Activated CD8-positive, alpha-beta memory T cell treated with anti-CD3 and anti-CD28 coated beads for 36 hours (primary cell): ENCODE measurements at regions not wholly inside any gene's neighbourhood (a gene's known extent, or its start where the extent isn't known, plus 50 kb on each side); places are given as distances from the start of the nearest gene placed in this dataset.
"Not testable (repeated sequence)": the region's sequence is repeated elsewhere in the genome, so short reads cannot be mapped to it uniquely, and the experiment has no call there.

Source experiments
- CTCF ChIA-PET: fragments of 350-600 bp; sonication (Branson Sonifier 250); formaldehyde crosslinking; loops from one replicate; lab custom pipeline; 2021; ENCODE audit warnings: antibody characterized with exemption; lab: Charles Lee
- POLR2A ChIA-PET: fragments of 350-600 bp; sonication (Branson Sonifier 250); formaldehyde crosslinking; loops from one replicate; lab custom pipeline; 2021; ENCODE audit warnings: antibody characterized with exemption; lab: Charles Lee

DNA sequence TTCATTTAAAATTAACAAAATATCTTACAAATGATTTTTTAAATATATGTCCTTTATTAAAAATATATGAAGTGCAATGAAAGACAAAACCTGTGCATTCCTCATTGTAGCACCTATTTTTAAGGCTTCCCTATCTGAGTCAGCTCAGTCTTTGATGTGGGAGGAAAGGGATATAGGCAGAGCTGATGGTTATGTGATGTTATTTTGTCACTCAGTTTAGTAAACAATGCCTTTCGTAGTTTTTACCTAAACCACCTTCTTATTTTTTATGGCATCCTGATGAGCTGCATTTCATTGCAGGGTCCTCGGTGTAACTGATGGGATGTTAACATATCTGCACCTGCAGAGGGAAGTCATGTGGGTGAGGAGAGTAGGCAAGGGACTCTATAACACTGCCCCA, 58.9 kb upstream of the FRMD6 start:
- ChIA-PET CTCF (no interaction called here), POLR2A (no interaction called here)

DNA sequence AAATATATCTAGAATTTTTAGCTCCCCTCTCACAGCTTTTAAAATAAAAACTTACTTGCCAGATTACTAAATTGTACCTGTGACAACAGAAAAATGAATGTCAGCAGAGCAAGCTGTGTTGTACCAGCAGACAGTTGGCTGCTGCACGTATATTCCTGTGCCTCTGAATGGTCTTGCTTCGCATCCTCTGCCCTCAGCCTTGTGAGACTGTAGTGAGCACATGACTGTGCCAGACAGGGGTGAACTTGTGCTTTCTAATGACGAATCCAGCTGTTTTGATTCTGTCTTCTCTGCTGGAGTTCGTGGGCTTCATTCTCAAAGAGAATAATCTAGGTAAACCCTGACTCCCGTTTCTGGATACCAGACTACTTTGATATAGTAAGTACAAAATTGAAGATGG, 58.3 kb upstream of the FRMD6 start:
- POLR2A ChIA-PET, result no interaction called here
- CTCF ChIA-PET, result no interaction called here

DNA sequence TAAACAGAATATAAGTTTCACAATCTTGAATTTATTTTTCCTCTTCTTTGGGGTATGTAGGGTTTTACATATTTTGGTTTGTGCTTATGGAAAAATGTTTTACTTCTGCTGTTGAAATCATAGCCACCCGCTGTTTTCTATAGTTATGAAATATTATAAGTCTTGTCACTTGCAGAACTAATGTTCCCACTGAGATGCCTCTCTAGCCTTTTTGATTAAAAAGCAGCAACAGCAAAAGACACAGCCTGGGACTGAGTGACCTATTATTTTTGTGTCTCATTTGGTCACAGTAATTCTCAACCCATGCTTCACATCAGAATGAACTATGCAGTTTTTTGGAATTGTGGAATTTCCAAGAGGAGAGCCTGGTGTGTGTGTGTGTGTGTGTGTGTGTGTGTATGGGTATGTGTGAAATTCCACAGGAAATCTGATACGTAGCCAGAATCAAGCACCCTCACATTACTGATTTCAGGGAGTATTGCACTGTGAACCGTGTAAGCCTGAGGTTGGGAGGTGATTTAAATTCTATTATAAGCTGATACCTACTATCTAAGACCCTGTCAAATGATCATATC, 55.7 kb upstream of the FRMD6 start:
- CTCF ChIA-PET, result no interaction called here
- POLR2A ChIA-PET, result no interaction called here

DNA sequence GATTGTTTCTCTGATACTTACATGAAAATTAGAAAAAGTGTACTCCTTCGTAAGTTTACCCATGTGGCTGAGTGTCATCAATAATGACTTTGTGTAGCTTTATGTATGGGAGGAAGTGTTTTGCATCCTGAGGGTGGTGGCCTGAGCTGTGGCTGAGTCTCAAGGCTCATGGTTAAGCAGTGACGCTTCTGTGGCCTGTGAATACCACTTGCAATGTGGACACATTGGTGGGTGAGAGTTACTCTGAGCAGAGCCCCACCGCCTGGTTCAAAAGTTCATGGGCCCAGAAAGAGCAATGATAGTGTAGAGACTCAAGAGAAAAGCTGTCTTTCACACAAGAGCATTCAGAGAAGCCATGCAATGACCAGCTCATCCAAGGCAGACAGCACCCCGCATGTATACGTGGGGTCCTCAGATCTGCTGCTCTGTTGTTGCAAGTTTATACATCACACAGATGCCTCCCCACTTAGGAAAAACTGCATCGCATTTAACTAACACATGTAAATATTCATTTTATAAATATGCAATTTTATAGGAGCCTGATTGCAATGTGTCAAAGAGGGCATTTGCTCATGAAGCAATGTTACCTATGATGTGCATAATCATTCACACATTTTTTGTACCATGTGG, 55.1 kb upstream of the FRMD6 start:
- ChIA-PET CTCF (no interaction called here), POLR2A (no interaction called here)

DNA sequence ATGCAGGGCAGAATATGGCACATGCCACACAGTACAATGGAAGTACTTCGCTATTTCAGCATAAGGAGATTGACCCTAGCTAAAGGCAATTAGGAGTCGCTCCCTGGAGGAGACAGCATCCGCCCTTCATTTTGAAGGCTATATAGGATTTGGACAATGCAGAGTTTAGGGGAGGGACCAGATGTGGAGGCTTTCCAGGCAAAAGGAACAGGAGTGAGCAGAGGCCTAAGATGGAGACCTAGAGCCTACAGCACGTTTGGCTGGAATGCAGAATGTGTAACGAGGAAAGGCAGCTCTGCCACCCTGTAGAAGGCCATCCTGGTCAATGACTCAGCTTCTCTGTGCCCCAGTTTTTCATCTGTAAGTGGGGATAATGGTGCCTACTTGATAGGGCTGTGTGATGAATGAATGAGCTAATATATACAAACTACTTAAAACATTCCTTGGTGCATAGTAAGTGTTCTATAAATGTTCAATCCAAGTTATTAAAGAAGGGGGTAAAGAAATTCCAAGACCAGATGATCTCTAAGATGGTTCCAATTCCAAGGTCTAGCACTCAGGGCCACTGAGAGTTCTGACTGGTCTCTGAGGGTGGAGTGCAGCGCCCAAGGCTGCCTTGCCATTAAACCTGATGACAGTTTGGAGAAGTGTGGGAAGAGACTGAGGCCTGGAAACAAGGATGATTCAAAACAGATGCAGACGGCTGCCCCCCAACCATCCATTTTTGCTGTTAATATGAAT, 54.3 kb upstream of the FRMD6 start:
- CTCF ChIA-PET, result no interaction called here
- POLR2A ChIA-PET, result no interaction called here

DNA sequence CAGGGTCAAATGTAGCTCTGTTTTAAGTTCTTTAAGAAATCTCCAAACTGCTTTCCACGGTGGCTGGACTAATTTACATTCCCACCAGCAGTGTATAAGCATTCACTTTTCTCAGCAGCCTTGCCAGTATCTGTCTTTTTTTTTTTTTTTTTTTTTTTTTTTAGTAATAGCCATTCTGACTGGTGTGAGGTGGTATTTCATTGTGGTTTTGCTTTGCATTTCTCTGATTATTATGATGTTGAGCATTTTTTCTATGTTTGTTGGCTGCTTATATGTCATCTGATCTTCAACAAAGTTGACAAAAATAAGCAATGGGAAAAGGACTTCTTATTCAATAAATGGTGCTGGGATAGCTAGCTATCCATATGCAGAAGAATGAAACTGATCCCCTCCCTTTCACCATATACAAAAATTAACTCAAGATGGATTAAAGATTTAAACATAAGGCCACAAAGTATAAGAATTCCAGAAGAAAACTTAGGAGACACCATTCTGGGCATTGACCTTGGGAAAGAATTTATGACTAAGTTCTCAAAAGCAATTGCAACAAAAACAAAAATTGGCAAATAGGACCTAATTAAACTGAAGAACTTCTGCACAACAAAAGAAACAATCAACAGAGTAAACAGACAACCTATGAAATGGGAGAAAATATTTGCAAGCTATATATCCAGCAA, 52.6 kb upstream of the FRMD6 start:
- POLR2A ChIA-PET, CTCF ChIA-PET: not testable (repeated sequence)

DNA sequence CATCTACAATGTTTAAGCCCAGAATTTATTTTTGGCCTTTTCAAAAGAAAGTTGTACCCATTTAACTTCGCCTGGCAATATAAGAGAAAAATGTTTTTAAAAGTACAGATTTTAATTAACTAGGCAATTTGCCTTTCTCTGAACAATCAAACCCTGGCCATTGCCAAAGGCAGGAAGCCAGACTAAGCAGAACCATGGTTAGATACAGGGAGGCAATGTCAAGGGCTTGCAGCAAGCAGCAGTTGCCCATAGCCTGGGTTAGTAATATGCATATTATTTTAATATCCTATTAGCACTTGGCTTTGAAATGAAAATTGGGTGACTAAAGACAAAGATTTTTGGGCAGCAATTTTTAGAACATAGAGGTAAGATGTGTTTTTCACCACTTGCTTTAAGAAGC, 51.1 kb upstream of the FRMD6 start:
- ChIA-PET CTCF (no interaction called here), POLR2A (no interaction called here)
